Vagina (tissue), 2 donors: ENCODE measurements at regions not wholly inside any gene's neighbourhood (a gene's known extent, or its start where the extent isn't known, plus 50 kb on each side); places are given as distances from the start of the nearest gene placed in this dataset.

Experiments
- POLR2A ChIP-seq, 2 donors: fragments of 450-650 bp; IDR thresholded peaks; one replicate each; pipeline ENCODE4 v1.6.1; 2017; ENCODE audit warnings: antibody characterized with exemption in 2 of 2, mild to moderate bottlenecking in 2 of 2, moderate library complexity in 2 of 2
- POLR2AphosphoS5 ChIP-seq, 2 donors: sonication (generic); formaldehyde crosslinking; IDR thresholded peaks; one replicate each; pipeline ENCODE4 v1.9.0; 2017; ENCODE audit warnings: antibody characterized with exemption in 2 of 2, mild to moderate bottlenecking in 2 of 2, low read depth in 1 of 2; ENCODE audit not compliant: insufficient read depth in 1 of 2
- TF ChIP-seq, protein P1 (sequence below), 3 experiments: fragments of 450-650 bp in 2 of 3; fragments of 200-600 bp in 1 of 3; sonication (generic) in 1 of 3; IDR thresholded peaks; one replicate each; pipeline ENCODE4 v1.5.1; 2017 to 2019; ENCODE audit warnings: antibody characterized with exemption in 3 of 3, mild to moderate bottlenecking in 2 of 3, moderate library complexity in 2 of 3

GRCh38 chr14:71610149-71610548, 322.1 kb upstream of the RGS6 start:
- TF ChIP-seq, protein P1, sequence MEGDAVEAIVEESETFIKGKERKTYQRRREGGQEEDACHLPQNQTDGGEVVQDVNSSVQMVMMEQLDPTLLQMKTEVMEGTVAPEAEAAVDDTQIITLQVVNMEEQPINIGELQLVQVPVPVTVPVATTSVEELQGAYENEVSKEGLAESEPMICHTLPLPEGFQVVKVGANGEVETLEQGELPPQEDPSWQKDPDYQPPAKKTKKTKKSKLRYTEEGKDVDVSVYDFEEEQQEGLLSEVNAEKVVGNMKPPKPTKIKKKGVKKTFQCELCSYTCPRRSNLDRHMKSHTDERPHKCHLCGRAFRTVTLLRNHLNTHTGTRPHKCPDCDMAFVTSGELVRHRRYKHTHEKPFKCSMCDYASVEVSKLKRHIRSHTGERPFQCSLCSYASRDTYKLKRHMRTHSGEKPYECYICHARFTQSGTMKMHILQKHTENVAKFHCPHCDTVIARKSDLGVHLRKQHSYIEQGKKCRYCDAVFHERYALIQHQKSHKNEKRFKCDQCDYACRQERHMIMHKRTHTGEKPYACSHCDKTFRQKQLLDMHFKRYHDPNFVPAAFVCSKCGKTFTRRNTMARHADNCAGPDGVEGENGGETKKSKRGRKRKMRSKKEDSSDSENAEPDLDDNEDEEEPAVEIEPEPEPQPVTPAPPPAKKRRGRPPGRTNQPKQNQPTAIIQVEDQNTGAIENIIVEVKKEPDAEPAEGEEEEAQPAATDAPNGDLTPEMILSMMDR (IDR thresholded peaks at IDR 0.05) = no peak
- no peak for TF ChIP-seq POLR2A (IDR thresholded peaks at IDR 0.05)
- no peak for TF ChIP-seq POLR2AphosphoS5 (IDR thresholded peaks at IDR 0.05; ENCODE audit: insufficient read depth in 1 of 2, low read depth in 1 of 2)
